Activated CD4-positive, alpha-beta T cell treated with anti-CD3 and anti-CD28 coated beads for 1 hour (primary cell): ENCODE measurements at regions not wholly inside any gene's neighbourhood (a gene's known extent, or its start where the extent isn't known, plus 50 kb on each side); places are given as distances from the start of the nearest gene placed in this dataset.

ENCODE experiments used
- DNase-seq: peaks from one replicate; pipeline ENCODE4 v3.0.0-alpha.2; 2020

- DNase-seq = no peak
Measured at GRCh38 chr2:241924069-241924908, 54.8 kb downstream of the RTP5 start.

GRCh38 chr2:241924909-241925250 lies 55.4 kb downstream of the RTP5 start:
- no peak for DNase-seq

GRCh38 chr2:241925277-241925676 lies 55.7 kb downstream of the RTP5 start:
- no peak for DNase-seq

- DNase-seq = no peak
Measured at GRCh38 chr2:241925821-241926441, 56.4 kb downstream of the RTP5 start.

GRCh38 chr2:241926541-241927311 lies 57.2 kb downstream of the RTP5 start:
- DNase-seq = no peak

GRCh38 chr2:241929551-241930490 lies 60.3 kb downstream of the RTP5 start:
- DNase-seq = no peak

GRCh38 chr2:241931084-241931975 lies 61.8 kb downstream of the RTP5 start:
- no peak for DNase-seq

- no peak for DNase-seq
Measured at GRCh38 chr2:241931976-241932898, 62.7 kb downstream of the RTP5 start.

GRCh38 chr2:241932899-241933178 lies 63.3 kb downstream of the RTP5 start:
- DNase-seq = no peak

- DNase-seq = no peak
Measured at GRCh38 chr2:241933179-241933911, 63.8 kb downstream of the RTP5 start.

- no peak for DNase-seq
Measured at GRCh38 chr2:241935314-241935713, 65.8 kb downstream of the RTP5 start.

- DNase-seq = no peak
Measured at GRCh38 chr2:241935774-241936173, 66.2 kb downstream of the RTP5 start.

- DNase-seq = no peak
Measured at GRCh38 chr2:241936457-241937133, 67.1 kb downstream of the RTP5 start.

GRCh38 chr2:241937297-241937696 lies 67.8 kb downstream of the RTP5 start:
- no peak for DNase-seq

GRCh38 chr2:241939541-241939940 lies 70.0 kb downstream of the RTP5 start:
- no peak for DNase-seq

GRCh38 chr2:241940329-241940728 lies 70.8 kb downstream of the RTP5 start:
- DNase-seq = no peak

GRCh38 chr2:241941691-241942301 lies 72.3 kb downstream of the RTP5 start:
- DNase-seq = no peak

GRCh38 chr2:241942416-241943208 lies 73.1 kb downstream of the RTP5 start:
- no peak for DNase-seq
